ENCODE measurements at regions not wholly inside any gene's neighbourhood (a gene's known extent, or its start where the extent isn't known, plus 50 kb on each side); places are given as distances from the start of the nearest gene placed in this dataset.
"Not testable (repeated sequence)": the region's sequence is repeated elsewhere in the genome, so short reads cannot be mapped to it uniquely, and the experiment has no call there.

GRCh38 chrX:147468600-147468999 lies 443.1 kb upstream of the FMR1 start:
- DNase-seq = no peak

GRCh38 chrX:147476008-147476407 lies 435.7 kb upstream of the FMR1 start:
- no peak for DNase-seq

- DNase-seq = no peak
Measured at GRCh38 chrX:147478899-147479298, 432.8 kb upstream of the FMR1 start.

GRCh38 chrX:147485207-147485606 lies 426.5 kb upstream of the FMR1 start:
- no peak for DNase-seq

GRCh38 chrX:147494365-147494764 lies 417.4 kb upstream of the FMR1 start:
- no peak for DNase-seq

- DNase-seq = no peak
Measured at GRCh38 chrX:147498796-147499195, 412.9 kb upstream of the FMR1 start.

GRCh38 chrX:147522981-147523380 lies 388.7 kb upstream of the FMR1 start:
- no peak for DNase-seq

- DNase-seq = no peak
Measured at GRCh38 chrX:147533426-147533825, 378.3 kb upstream of the FMR1 start.

- DNase-seq = no peak
Measured at GRCh38 chrX:147537172-147537571, 374.5 kb upstream of the FMR1 start.

GRCh38 chrX:147548023-147548422 lies 363.7 kb upstream of the FMR1 start:
- DNase-seq = not testable (repeated sequence)

- DNase-seq = no peak
Measured at GRCh38 chrX:147550217-147550616, 361.5 kb upstream of the FMR1 start.

GRCh38 chrX:147559191-147559590 lies 352.5 kb upstream of the FMR1 start:
- DNase-seq = no peak

- DNase-seq = no peak
Measured at GRCh38 chrX:147565237-147565636, 346.5 kb upstream of the FMR1 start.

- DNase-seq = no peak
Measured at GRCh38 chrX:147570483-147570882, 341.2 kb upstream of the FMR1 start.

GRCh38 chrX:147573266-147573665 lies 338.5 kb upstream of the FMR1 start:
- no peak for DNase-seq

GRCh38 chrX:147602176-147602696 lies 309.5 kb upstream of the FMR1 start:
- peak in 1 of 2 donors; percentile 18 for DNase-seq

- DNase-seq = no peak
Measured at GRCh38 chrX:147626605-147627004, 285.1 kb upstream of the FMR1 start.

- no peak for DNase-seq
Measured at GRCh38 chrX:147635186-147635585, 276.5 kb upstream of the FMR1 start.

GRCh38 chrX:147637190-147637589 lies 274.5 kb upstream of the FMR1 start:
- no peak for DNase-seq

- no peak for DNase-seq
Measured at GRCh38 chrX:147646949-147647723, 264.6 kb upstream of the FMR1 start.

GRCh38 chrX:147675819-147676218 lies 235.9 kb upstream of the FMR1 start:
- DNase-seq = no peak

GRCh38 chrX:147679356-147680005 lies 232.2 kb upstream of the FMR1 start:
- no peak for DNase-seq

GRCh38 chrX:147680251-147680650 lies 231.5 kb upstream of the FMR1 start:
- no peak for DNase-seq

GRCh38 chrX:147693511-147693910 lies 218.2 kb upstream of the FMR1 start:
- no peak for DNase-seq

All from hippocampal formation (tissue), 2 donors.